Esophagus muscularis mucosa (tissue), 4 donors: ENCODE measurements at regions not wholly inside any gene's neighbourhood (a gene's known extent, or its start where the extent isn't known, plus 50 kb on each side); places are given as distances from the start of the nearest gene placed in this dataset.

Experiments used
- EP300 ChIP-seq: sonication (generic); formaldehyde crosslinking; IDR thresholded peaks from one replicate; pipeline ENCODE4 v1.6.1; 2017; ENCODE audit warnings: antibody characterized with exemption
- POLR2A ChIP-seq: fragments of 450-650 bp; IDR thresholded peaks from one replicate; pipeline ENCODE4 v1.6.1; 2017; ENCODE audit warnings: antibody characterized with exemption, moderate library complexity, mild to moderate bottlenecking, low read depth
- POLR2AphosphoS5 ChIP-seq, 2 donors: sonication (generic); formaldehyde crosslinking; IDR thresholded peaks; one replicate each; pipeline ENCODE4 v1.6.1; 2017; ENCODE audit warnings: antibody characterized with exemption in 2 of 2
- TF ChIP-seq, protein P1 (sequence below), 3 experiments: fragments of 200-600 bp in 2 of 3; fragments of 450-650 bp in 1 of 3; sonication (generic) in 2 of 3; IDR thresholded peaks; one replicate each; pipeline ENCODE4 v1.5.1; 2017 to 2019; ENCODE audit warnings: antibody characterized with exemption in 3 of 3, mild to moderate bottlenecking in 2 of 3, moderate library complexity in 1 of 3

- TF ChIP-seq, protein P1, sequence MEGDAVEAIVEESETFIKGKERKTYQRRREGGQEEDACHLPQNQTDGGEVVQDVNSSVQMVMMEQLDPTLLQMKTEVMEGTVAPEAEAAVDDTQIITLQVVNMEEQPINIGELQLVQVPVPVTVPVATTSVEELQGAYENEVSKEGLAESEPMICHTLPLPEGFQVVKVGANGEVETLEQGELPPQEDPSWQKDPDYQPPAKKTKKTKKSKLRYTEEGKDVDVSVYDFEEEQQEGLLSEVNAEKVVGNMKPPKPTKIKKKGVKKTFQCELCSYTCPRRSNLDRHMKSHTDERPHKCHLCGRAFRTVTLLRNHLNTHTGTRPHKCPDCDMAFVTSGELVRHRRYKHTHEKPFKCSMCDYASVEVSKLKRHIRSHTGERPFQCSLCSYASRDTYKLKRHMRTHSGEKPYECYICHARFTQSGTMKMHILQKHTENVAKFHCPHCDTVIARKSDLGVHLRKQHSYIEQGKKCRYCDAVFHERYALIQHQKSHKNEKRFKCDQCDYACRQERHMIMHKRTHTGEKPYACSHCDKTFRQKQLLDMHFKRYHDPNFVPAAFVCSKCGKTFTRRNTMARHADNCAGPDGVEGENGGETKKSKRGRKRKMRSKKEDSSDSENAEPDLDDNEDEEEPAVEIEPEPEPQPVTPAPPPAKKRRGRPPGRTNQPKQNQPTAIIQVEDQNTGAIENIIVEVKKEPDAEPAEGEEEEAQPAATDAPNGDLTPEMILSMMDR (IDR thresholded peaks at IDR 0.05): no peak
- TF ChIP-seq POLR2A (no peak), EP300 (no peak), POLR2AphosphoS5 (IDR thresholded peaks at IDR 0.05) (no peak)
These were observed 150.3 kb upstream of the SASH1 start for GRCh38 chr6:148192310-148192709.
